ENCODE measurements at regions not wholly inside any gene's neighbourhood (a gene's known extent, or its start where the extent isn't known, plus 50 kb on each side); places are given as distances from the start of the nearest gene placed in this dataset.

DNA sequence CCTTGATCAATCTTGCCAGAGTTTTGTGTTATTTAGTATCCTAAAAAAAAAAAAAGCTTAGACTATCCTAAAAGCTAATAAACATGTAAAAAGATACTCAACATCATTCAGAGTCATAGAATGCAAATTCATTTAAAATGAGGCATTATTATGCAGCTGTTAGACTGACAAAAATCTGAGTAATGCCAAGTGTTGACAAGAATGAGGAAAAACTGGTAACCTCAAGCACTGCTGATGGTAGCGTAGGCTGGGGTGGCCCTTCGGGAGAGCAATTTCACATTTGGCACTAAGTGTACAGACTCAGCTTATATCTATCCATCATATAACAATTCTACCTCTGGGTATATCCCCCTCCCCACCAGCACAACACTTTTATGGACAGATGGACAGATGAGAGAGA, 280.4 kb downstream of the RAP2B start:
- Histone ChIP-seq H3K36me3 (ENCODE audit: control insufficient read depth in 2 of 2, extremely low read depth in 1 of 2, insufficient read depth in 1 of 2, low read length in 1 of 2) (no peaks in the 10 kb centered on the region), H3K4me3 (ENCODE audit: control insufficient read depth in 1 of 2, extremely low read depth in 1 of 2, low read length in 1 of 2) (no peak overlapping the region), H3K4me1 (ENCODE audit: control insufficient read depth in 1 of 2, extremely low read depth in 1 of 2, insufficient read depth in 2 of 2, low read length in 2 of 2) (peaks cover 3 to 10% of the 10 kb centered on the region in 2 experiments), H3K27me3 (replicated peaks in 1 of 2; ENCODE audit: control insufficient read depth in 2 of 2, extremely low read depth in 1 of 2, insufficient read depth in 2 of 2, low read length in 1 of 2) (no peaks in the 10 kb centered on the region), H3K9me3 (no peaks in the 10 kb centered on the region), H3K27ac (ENCODE audit: low read length) (no peak overlapping the region)
- no CpG with 5 or more reads among the region's 2 CpGs for WGBS (ENCODE audit: insufficient coverage)
- Mint-ChIP-seq H3K36me3 (no peaks in the 10 kb centered on the region), H3K27me3 (no peaks in the 10 kb centered on the region), H3K4me3 (no peak overlapping the region), H3K4me1 (peaks cover 23 to 35% (median 25%) of the 10 kb centered on the region in 3 donors), H3K27ac (peak overlapping the region in 1 of 2 donors; percentile 27), H3K9me3 (no peaks in the 10 kb centered on the region)
- CTCF ChIA-PET = interaction anchor here in 1 of 2 donors (0.7 kb wide), 1 partner anchor 350 kb away, joined by 4 read pairs; no protein-coding TSS in a partner anchor
- ATAC-seq (replicated peaks in 1 of 4) (no peak), DNase-seq (no peak)
- POLR2A ChIA-PET = no interaction called here

DNA sequence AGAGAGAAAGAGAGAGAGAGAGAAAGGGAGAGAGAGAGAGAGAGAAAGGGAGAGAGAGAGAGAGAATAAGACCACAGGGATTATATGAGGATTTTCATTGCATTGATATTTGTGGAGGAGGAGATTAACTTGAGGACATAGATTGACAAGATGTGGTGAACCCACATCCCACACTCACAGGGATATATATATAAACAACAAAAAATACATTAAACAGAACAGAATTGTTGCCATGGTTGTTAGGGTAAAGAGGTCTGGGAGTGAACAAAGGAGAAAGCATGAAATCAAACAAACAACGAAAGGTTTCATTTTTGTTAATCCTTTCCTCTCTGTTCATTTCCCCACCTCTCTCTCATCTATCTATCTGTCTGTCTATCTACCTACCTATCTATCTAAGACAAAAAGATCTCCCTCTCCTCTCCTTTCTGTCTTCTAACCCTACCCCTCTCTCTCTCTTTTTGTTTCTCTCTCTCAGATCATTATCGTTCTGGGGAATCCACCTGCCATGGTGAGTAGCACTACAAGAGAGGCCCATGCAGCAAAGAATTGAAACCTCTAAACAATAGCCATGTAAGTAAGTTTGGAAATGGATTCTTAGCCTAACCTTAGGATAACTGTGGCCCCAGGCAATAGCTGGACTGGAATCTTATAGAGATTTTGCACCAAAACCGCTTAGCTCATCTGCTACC, 280.9 kb downstream of the RAP2B start:
- H3K9me3 ChIP-seq = no peaks in the 10 kb centered on the region
- H3K27ac Mint-ChIP-seq = peak overlapping the region; percentile 66 to 68
- POLR2A ChIA-PET = no interaction called here
- no peaks in the 10 kb centered on the region for H3K27me3 ChIP-seq (replicated peaks in 1 of 2; ENCODE audit: control insufficient read depth in 2 of 2, extremely low read depth in 1 of 2, insufficient read depth in 2 of 2, low read length in 1 of 2)
- peaks cover 18 to 30% (median 19%) of the 10 kb centered on the region in 3 donors for H3K4me1 Mint-ChIP-seq
- ATAC-seq (replicated peaks in 1 of 4) (peak in 1 of 4 experiments; percentile 54), DNase-seq (peak in 1 of 35 experiments; percentile 17)
- CTCF ChIA-PET = interaction anchor here in 1 of 2 donors (0.7 kb wide), 1 partner anchor 350 kb away, joined by 4 read pairs; no protein-coding TSS in a partner anchor
- no CpG with 5 or more reads among the region's 3 CpGs for WGBS (ENCODE audit: insufficient coverage)
- no peaks in the 10 kb centered on the region for H3K9me3 Mint-ChIP-seq
- H3K27ac ChIP-seq (ENCODE audit: low read length) = no peak overlapping the region
- H3K36me3 Mint-ChIP-seq = no peaks in the 10 kb centered on the region
- no peak overlapping the region for H3K4me3 ChIP-seq (ENCODE audit: control insufficient read depth in 1 of 2, extremely low read depth in 1 of 2, low read length in 1 of 2)
- no peaks in the 10 kb centered on the region for H3K36me3 ChIP-seq (ENCODE audit: control insufficient read depth in 2 of 2, extremely low read depth in 1 of 2, insufficient read depth in 1 of 2, low read length in 1 of 2)
- no peaks in the 10 kb centered on the region for H3K27me3 Mint-ChIP-seq
- peak overlapping the region in 1 of 3 donors; percentile 9 for H3K4me3 Mint-ChIP-seq
- peaks cover 3 to 8% of the 10 kb centered on the region in 2 experiments for H3K4me1 ChIP-seq (ENCODE audit: control insufficient read depth in 1 of 2, extremely low read depth in 1 of 2, insufficient read depth in 2 of 2, low read length in 2 of 2)

DNA sequence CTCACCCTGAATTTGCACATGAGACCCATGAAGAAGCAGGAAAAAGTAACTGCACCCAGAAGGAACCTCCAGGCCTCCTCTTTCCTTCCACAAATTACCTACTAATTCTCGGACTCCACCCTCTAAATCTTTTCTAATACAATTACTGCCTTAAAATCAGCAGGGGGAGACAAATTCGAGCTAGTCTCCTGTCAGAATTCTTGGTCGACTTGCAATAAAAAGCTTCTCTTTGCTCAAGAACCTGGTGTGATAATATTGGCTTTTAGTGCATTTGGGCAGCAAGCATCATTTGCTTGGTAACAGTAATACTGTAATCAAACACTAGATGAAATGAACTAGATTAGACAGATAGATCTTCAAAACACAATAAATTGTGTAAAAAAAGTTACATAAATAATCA, 281.9 kb downstream of the RAP2B start:
- Histone ChIP-seq H3K36me3 (ENCODE audit: control insufficient read depth in 2 of 2, extremely low read depth in 1 of 2, insufficient read depth in 1 of 2, low read length in 1 of 2) (no peaks in the 10 kb centered on the region), H3K27ac (ENCODE audit: low read length) (no peak overlapping the region), H3K4me1 (ENCODE audit: control insufficient read depth in 1 of 2, extremely low read depth in 1 of 2, insufficient read depth in 2 of 2, low read length in 2 of 2) (peaks cover 3 to 6% of the 10 kb centered on the region in 2 experiments), H3K4me3 (ENCODE audit: control insufficient read depth in 1 of 2, extremely low read depth in 1 of 2, low read length in 1 of 2) (no peak overlapping the region), H3K27me3 (replicated peaks in 1 of 2; ENCODE audit: control insufficient read depth in 2 of 2, extremely low read depth in 1 of 2, insufficient read depth in 2 of 2, low read length in 1 of 2) (no peaks in the 10 kb centered on the region), H3K9me3 (no peaks in the 10 kb centered on the region)
- Mint-ChIP-seq H3K4me1 (peaks cover 12 to 24% (median 13%) of the 10 kb centered on the region in 3 donors), H3K27me3 (no peaks in the 10 kb centered on the region), H3K4me3 (no peak overlapping the region), H3K36me3 (no peaks in the 10 kb centered on the region), H3K27ac (no peak overlapping the region), H3K9me3 (no peaks in the 10 kb centered on the region)
- DNase-seq (peak in 1 of 35 experiments; percentile 22), ATAC-seq (replicated peaks in 1 of 4) (no peak)
- no CpG with 5 or more reads among the region's 3 CpGs for WGBS (ENCODE audit: insufficient coverage)
- ChIA-PET POLR2A (no interaction called here), CTCF (no interaction called here)

DNA sequence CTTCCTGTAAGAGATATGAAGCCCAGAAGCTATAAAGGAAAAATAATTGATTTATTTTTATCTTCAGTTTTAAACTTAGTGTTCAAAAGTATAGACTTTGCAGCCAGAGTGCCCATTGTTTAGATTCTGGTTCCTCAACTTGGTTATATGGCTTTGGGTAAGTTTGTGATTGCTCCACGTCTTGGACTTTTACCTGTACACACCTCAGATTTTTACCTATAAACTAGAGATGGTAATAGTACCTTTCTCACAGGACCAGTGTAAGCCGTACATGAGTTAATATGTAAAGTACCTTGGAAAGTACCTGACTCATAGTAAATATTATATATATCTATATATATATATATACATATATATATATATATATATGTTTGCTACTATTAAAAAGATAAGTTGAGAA, 283.8 kb downstream of the RAP2B start:
- CTCF ChIA-PET = no interaction called here
- no peaks in the 10 kb centered on the region for H3K27me3 Mint-ChIP-seq
- ATAC-seq (replicated peaks in 1 of 4) = no peak
- POLR2A ChIA-PET = interaction anchor here (0.7 kb wide), 2 partner anchors 188 to 681 kb away, joined by 3 to 4 read pairs; no protein-coding TSS in a partner anchor
- Histone ChIP-seq H3K36me3 (ENCODE audit: control insufficient read depth in 2 of 2, extremely low read depth in 1 of 2, insufficient read depth in 1 of 2, low read length in 1 of 2) (no peaks in the 10 kb centered on the region), H3K4me3 (ENCODE audit: control insufficient read depth in 1 of 2, extremely low read depth in 1 of 2, low read length in 1 of 2) (no peak overlapping the region), H3K27ac (ENCODE audit: low read length) (no peak overlapping the region), H3K27me3 (replicated peaks in 1 of 2; ENCODE audit: control insufficient read depth in 2 of 2, extremely low read depth in 1 of 2, insufficient read depth in 2 of 2, low read length in 1 of 2) (no peaks in the 10 kb centered on the region), H3K4me1 (ENCODE audit: control insufficient read depth in 1 of 2, extremely low read depth in 1 of 2, insufficient read depth in 2 of 2, low read length in 2 of 2) (peaks cover 3 to 6% of the 10 kb centered on the region in 2 experiments), H3K9me3 (no peaks in the 10 kb centered on the region)
- peaks cover 12 to 23% (median 13%) of the 10 kb centered on the region in 3 donors for H3K4me1 Mint-ChIP-seq
- no peak overlapping the region for H3K27ac Mint-ChIP-seq
- WGBS (ENCODE audit: insufficient coverage) = no CpG with 5 or more reads among the region's 2 CpGs
- no peaks in the 10 kb centered on the region for H3K9me3 Mint-ChIP-seq
- no peaks in the 10 kb centered on the region for H3K36me3 Mint-ChIP-seq
- H3K4me3 Mint-ChIP-seq = no peak overlapping the region
- DNase-seq = no peak

DNA sequence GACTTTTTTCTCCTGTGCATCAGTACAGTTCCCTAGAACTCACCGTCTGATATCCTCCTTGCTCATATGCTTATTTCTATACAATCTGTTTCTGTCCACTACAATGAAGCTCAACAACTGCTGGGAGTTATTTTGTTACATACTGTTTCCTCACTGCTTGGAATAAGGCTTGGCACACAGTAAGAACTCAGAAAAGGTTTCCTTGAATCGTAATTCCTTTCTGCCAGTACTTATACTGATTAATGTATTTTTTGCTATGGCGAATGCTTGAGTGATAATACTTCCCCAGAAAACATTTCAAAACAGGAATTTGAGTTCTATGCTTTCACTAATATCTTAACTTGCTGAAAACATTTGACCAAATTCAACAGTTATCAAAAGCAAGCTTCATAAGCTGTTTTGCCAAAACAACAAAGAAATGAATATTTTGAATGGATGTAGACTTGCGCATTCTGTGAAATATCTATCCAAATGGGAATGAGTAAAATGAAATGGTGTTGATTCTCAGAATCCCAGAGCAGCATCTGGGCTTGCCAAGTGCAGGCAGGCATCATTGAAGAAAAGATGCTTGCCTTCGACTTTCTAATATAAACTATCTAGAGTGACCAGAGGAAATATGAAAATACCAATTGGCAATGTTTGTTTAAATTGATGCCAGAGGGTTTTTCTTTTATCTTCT, 286.3 kb downstream of the RAP2B start:
- H3K4me3 Mint-ChIP-seq = no peak overlapping the region
- peaks cover 10 to 21% (median 15%) of the 10 kb centered on the region in 3 donors for H3K4me1 Mint-ChIP-seq
- Histone ChIP-seq H3K4me3 (ENCODE audit: control insufficient read depth in 1 of 2, extremely low read depth in 1 of 2, low read length in 1 of 2) (no peak overlapping the region), H3K4me1 (ENCODE audit: control insufficient read depth in 1 of 2, extremely low read depth in 1 of 2, insufficient read depth in 2 of 2, low read length in 2 of 2) (peaks cover 0 to 9% of the 10 kb centered on the region in 2 experiments), H3K9me3 (no peaks in the 10 kb centered on the region), H3K27ac (ENCODE audit: low read length) (no peak overlapping the region), H3K27me3 (replicated peaks in 1 of 2; ENCODE audit: control insufficient read depth in 2 of 2, extremely low read depth in 1 of 2, insufficient read depth in 2 of 2, low read length in 1 of 2) (no peaks in the 10 kb centered on the region), H3K36me3 (ENCODE audit: control insufficient read depth in 2 of 2, extremely low read depth in 1 of 2, insufficient read depth in 1 of 2, low read length in 1 of 2) (no peaks in the 10 kb centered on the region)
- ATAC-seq (replicated peaks in 1 of 4) (no peak), DNase-seq (no peak)
- ChIA-PET CTCF (no interaction called here), POLR2A (interaction anchor here (0.6 to 0.8 kb wide), 3 partner anchors 112 to 235 kb away, joined by 3 to 6 read pairs (median 5); no protein-coding TSS in a partner anchor)
- H3K27me3 Mint-ChIP-seq = no peaks in the 10 kb centered on the region
- H3K27ac Mint-ChIP-seq = no peak overlapping the region
- WGBS (ENCODE audit: insufficient coverage) = 100% methylated on average over 1 of the region's 5 CpGs
- no peaks in the 10 kb centered on the region for H3K9me3 Mint-ChIP-seq
- H3K36me3 Mint-ChIP-seq = no peaks in the 10 kb centered on the region

DNA sequence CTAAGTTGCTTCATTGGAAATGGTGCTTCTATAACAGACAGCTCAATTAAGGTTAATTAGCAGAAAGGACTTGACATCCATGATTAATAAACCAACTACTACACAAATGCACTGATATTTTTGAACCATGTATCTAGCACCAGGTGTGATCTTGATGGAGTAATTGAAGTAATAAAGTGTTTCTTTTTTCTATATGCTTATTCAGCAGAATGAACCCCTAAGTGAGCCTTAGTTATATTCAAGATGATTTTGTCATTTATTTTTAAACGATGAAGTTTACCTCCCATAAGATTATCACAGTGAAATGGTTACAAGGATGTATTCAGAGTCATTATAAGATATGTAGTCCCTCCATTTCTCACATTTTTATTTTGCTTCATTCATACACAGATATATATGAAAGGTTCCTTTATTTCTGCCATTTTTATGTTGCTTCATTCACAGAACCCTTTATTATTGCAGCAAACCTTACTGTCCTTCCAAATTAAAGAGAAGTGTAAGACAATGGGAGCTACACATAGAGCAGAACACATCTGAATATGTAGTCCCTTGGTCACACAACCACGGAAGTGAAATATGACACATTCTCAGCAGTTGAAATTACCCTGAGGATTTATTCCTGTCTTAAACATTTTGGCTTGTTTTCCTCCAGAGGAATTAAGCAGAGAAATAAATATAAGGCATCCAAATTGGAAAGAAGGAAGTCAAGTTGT, 295.0 kb downstream of the RAP2B start:
- H3K36me3 Mint-ChIP-seq = no peaks in the 10 kb centered on the region
- no peak overlapping the region for H3K27ac Mint-ChIP-seq
- H3K36me3 ChIP-seq (ENCODE audit: control insufficient read depth in 2 of 2, extremely low read depth in 1 of 2, insufficient read depth in 1 of 2, low read length in 1 of 2) = no peaks in the 10 kb centered on the region
- no peaks in the 10 kb centered on the region for H3K9me3 ChIP-seq
- ChIA-PET POLR2A (interaction anchor here in 1 of 2 donors (0.6 kb wide), 1 partner anchor 278 kb away, joined by 3 read pairs; no protein-coding TSS in a partner anchor), CTCF (no interaction called here)
- WGBS (ENCODE audit: insufficient coverage) = 71% methylated on average over 1 of the region's 2 CpGs
- no peaks in the 10 kb centered on the region for H3K9me3 Mint-ChIP-seq
- no peak overlapping the region for H3K27ac ChIP-seq (ENCODE audit: low read length)
- ATAC-seq (replicated peaks in 1 of 4) (no peak), DNase-seq (no peak)
- H3K4me1 Mint-ChIP-seq = peaks cover 9 to 26% (median 16%) of the 10 kb centered on the region in 3 donors
- H3K4me1 ChIP-seq (ENCODE audit: control insufficient read depth in 1 of 2, extremely low read depth in 1 of 2, insufficient read depth in 2 of 2, low read length in 2 of 2) = peaks cover 2 to 10% of the 10 kb centered on the region in 2 experiments
- no peak overlapping the region for H3K4me3 Mint-ChIP-seq
- H3K27me3 Mint-ChIP-seq = no peaks in the 10 kb centered on the region
- H3K27me3 ChIP-seq (replicated peaks in 1 of 2; ENCODE audit: control insufficient read depth in 2 of 2, extremely low read depth in 1 of 2, insufficient read depth in 2 of 2, low read length in 1 of 2) = no peaks in the 10 kb centered on the region
- no peak overlapping the region for H3K4me3 ChIP-seq (ENCODE audit: control insufficient read depth in 1 of 2, extremely low read depth in 1 of 2, low read length in 1 of 2)

Data from T-cell (primary cell).